Activated CD8-positive, alpha-beta T cell treated with anti-CD3 and anti-CD28 coated beads, Interleukin-2, amount 10 ng/mL, durations not matched to agents 7 days and 5 days (primary cell): ENCODE measurements at regions not wholly inside any gene's neighbourhood (a gene's known extent, or its start where the extent isn't known, plus 50 kb on each side); places are given as distances from the start of the nearest gene placed in this dataset.
"Not testable (repeated sequence)": the region's sequence is repeated elsewhere in the genome, so short reads cannot be mapped to it uniquely, and the experiment has no call there.

Source experiments
- ATAC-seq: fragments of 150-1000 bp; cut with Tn5 transposase; one replicate; pipeline ENCODE4 v1.10.0; 2021; ENCODE audit warnings: moderate library complexity
- CTCF ChIA-PET: fragments of 350-600 bp; sonication (Branson Sonifier 250); formaldehyde crosslinking; loops from one replicate; lab custom pipeline; 2021; ENCODE audit warnings: antibody characterized with exemption; lab: Charles Lee
- POLR2A ChIA-PET: fragments of 350-600 bp; sonication (Branson Sonifier 250); formaldehyde crosslinking; loops from one replicate; lab custom pipeline; 2021; ENCODE audit warnings: antibody characterized with exemption; lab: Charles Lee
- DNase-seq: peaks from one replicate; pipeline ENCODE4 v3.0.0-alpha.2; 2020
- H3K27ac Mint-ChIP-seq: one replicate; pipeline ENCODE4 v1.8.0; 2021; ENCODE audit warnings: mild to moderate bottlenecking, mixed read lengths
- H3K27me3 Mint-ChIP-seq: one replicate; pipeline ENCODE4 v1.8.0; 2021; ENCODE audit warnings: low read depth, mixed read lengths
- H3K36me3 Mint-ChIP-seq: one replicate; pipeline ENCODE4 v1.8.0; 2021; ENCODE audit warnings: low read depth, mixed read lengths
- H3K4me1 Mint-ChIP-seq: one replicate; pipeline ENCODE4 v1.8.0; 2021; ENCODE audit warnings: low read depth, mixed read lengths
- H3K4me3 Mint-ChIP-seq: one replicate; pipeline ENCODE4 v1.8.0; 2021; ENCODE audit warnings: mild to moderate bottlenecking, mixed read lengths
- H3K9me3 Mint-ChIP-seq: one replicate; pipeline ENCODE4 v1.8.0; 2022; ENCODE audit warnings: mixed read lengths; ENCODE audit not compliant: insufficient read depth

DNA sequence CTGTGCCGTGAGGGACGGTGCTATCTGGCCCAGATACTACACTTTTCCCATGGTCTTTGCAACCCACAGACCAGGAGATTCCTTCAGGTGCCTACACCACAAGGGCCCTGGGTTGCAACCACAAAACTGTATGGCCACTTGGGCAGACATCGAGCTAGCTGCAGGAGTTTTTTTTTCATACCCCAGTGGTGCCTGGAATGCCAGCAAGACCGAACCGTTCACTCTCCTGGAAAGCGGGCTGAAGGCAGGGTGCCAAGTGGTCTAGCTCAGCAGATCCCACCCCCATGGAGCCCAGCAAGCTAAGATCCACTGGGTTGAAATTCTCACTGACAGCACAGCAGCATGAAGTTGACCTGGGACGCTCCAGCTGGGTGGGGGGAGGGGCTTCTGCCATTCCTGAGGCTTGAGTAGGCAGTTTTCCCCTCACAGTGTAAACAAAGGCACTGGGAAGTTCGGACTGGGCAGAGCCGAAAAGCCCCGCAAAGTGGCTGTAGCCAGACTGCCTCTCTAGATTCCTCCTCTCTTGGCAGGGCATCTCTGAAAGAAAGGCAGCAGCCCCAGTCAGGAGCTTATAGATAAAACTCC, 638.9 kb downstream of the SLC16A7 start:
- H3K4me1 Mint-ChIP-seq, CTCF ChIA-PET, DNase-seq, H3K27me3 Mint-ChIP-seq, H3K36me3 Mint-ChIP-seq, H3K9me3 Mint-ChIP-seq, H3K4me3 Mint-ChIP-seq, POLR2A ChIA-PET, H3K27ac Mint-ChIP-seq, ATAC-seq: not testable (repeated sequence)

DNA sequence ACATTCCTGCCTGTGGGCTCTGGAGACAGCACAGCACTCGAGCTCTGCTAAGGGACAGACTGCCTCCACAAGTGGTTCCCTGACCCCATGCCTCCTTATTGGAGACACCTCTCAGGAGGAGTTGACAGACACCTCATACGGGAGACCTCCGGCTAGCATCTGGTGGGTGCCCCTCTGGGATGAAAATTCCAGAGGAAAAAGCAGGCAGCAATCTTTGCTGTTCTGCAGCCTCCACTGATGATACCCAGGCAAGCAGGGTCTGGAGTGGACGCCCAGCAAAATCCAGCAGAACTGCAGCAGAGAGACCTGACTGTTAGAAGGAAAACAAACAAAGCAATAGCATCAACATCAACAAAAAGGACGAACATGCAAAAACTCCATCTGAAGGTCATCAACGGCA, 639.4 kb downstream of the SLC16A7 start:
- no peak for DNase-seq
- peaks cover 3% of the 10 kb centered on the region for H3K9me3 Mint-ChIP-seq
- no peak overlapping the region for H3K27ac Mint-ChIP-seq
- no peaks in the 10 kb centered on the region for H3K27me3 Mint-ChIP-seq
- H3K4me3 Mint-ChIP-seq: no peak overlapping the region
- ChIA-PET CTCF (no interaction called here), POLR2A (no interaction called here)
- no peak for ATAC-seq
- H3K4me1 Mint-ChIP-seq: no peaks in the 10 kb centered on the region
- no peaks in the 10 kb centered on the region for H3K36me3 Mint-ChIP-seq

DNA sequence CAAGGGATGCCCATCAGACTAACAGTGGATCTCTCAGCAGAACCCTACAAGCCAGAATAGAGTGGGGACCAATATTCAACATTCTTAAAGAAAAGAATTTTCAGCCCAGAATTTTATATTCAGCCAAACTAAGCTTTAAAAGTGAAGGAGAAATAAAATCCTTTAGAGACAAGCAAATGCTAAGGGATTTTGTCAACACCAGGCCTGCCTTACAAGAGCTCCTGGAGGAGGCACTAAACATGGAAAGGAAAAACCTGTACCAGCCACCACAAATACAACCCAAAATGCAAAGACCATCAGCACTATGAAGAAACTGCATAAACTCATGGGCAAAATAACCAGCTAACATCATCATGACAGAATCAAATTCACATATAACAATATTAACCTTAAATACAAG, 640.6 kb downstream of the SLC16A7 start:
- DNase-seq, H3K36me3 Mint-ChIP-seq, H3K4me3 Mint-ChIP-seq, POLR2A ChIA-PET, H3K27me3 Mint-ChIP-seq, ATAC-seq, CTCF ChIA-PET, H3K27ac Mint-ChIP-seq, H3K4me1 Mint-ChIP-seq, H3K9me3 Mint-ChIP-seq: not testable (repeated sequence)

DNA sequence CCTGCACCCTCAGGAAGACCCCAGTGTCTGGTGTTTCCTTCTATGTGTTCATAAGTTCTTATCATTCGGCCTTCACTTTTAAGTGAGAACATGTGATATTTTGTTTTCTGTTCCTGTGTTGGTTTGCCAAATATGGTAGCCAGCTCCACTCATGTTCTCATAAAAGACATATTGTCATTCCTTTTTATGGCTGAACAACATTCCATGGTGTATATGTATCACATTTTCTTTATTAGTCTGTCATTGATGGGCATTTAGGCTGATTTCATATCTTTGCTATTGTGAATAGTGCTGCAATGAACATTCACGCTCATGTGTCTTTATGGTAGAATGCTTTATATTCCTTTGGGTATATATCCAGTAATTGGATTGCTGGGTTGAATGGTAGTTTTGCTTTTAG, 645.1 kb downstream of the SLC16A7 start:
- Mint-ChIP-seq H3K4me3 (no peak overlapping the region), H3K27ac (no peak overlapping the region), H3K4me1 (no peaks in the 10 kb centered on the region), H3K36me3 (no peaks in the 10 kb centered on the region), H3K9me3 (no peaks in the 10 kb centered on the region), H3K27me3 (no peaks in the 10 kb centered on the region)
- ChIA-PET CTCF (interaction anchor here (0.7 kb wide), 1 partner anchor 243 kb away, joined by 3 read pairs; no protein-coding TSS in a partner anchor), POLR2A (no interaction called here)
- ATAC-seq (no peak), DNase-seq (no peak)

DNA sequence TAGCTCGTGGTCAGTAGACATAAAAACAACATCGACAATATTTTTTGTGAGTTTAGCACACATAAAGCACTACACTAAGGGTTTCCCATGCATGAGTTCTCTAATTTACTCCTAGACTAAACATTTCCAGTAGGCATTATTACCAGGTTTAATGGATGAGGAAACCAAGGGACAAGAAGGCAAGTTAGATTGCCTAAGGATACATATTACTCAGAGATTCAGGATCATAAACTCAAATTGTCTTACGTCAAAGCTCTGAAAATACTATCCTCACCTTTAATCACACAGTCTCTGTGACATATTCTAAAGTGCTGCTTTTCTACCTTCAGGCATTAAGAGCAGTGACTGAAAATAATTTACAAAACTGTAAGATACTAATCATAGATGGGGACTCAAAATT, 655.3 kb downstream of the SLC16A7 start:
- ChIA-PET CTCF (no interaction called here), POLR2A (no interaction called here)
- Mint-ChIP-seq H3K36me3 (no peaks in the 10 kb centered on the region), H3K4me3 (no peak overlapping the region), H3K4me1 (no peaks in the 10 kb centered on the region), H3K27me3 (no peaks in the 10 kb centered on the region), H3K9me3 (peaks cover 4% of the 10 kb centered on the region), H3K27ac (no peak overlapping the region)
- ATAC-seq (no peak), DNase-seq (no peak)

DNA sequence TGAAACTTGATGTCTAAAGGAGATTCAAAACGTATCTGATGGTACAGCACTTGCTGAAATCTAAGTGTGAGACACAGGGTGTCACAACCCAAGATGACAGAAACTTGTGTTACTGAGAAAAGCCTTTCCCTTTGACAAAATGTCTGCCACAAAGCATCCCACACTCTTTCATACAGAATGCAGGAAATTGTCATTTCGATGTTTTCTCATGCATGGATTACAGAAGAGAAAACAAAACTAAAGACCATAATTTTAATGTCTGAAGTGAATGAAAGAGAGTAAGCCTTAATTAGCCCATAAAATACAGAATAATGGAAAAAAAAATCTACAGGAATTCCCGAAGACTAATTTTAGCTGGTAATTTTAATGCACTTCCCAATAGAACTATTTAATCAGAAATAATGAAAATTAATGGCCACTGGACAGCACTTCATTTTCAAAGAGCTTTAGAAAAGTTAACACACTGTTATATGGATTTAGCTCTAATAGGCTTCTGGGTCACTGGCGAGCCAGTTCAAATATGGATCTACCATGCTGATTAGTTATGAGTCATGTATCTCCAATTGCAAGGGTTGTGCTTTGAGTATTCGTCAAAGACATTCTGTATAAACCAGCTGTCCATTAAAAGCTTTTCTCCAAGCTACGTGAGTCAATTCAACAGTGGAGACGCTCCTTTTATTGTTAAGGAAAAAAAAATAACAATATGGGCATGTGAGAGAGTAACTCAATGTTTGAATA, 656.7 kb downstream of the SLC16A7 start:
- no peak overlapping the region for H3K27ac Mint-ChIP-seq
- DNase-seq (no peak), ATAC-seq (no peak)
- no peaks in the 10 kb centered on the region for H3K4me1 Mint-ChIP-seq
- POLR2A ChIA-PET: no interaction called here
- H3K4me3 Mint-ChIP-seq: no peak overlapping the region
- H3K36me3 Mint-ChIP-seq: no peaks in the 10 kb centered on the region
- CTCF ChIA-PET: no interaction called here
- H3K9me3 Mint-ChIP-seq: no peaks in the 10 kb centered on the region
- no peaks in the 10 kb centered on the region for H3K27me3 Mint-ChIP-seq

DNA sequence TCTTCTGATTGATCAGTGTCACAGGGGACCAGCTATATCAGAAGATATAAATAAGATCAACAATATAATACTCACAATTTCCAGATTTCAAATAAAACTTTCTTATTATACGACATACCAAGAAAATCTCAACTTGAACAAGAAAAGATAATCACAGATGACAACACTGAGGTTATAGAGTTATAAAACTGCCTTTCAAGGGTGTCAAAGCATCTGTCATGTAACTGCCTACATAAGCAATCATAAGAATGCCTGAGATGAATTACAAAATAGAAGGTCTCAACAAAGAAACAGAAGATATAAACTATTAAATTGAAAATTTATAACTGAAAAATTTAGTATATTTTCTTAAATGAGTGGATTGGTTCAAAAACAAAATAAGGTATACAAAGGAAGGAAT, 659.2 kb downstream of the SLC16A7 start:
- ATAC-seq (no peak), DNase-seq (no peak)
- no peak overlapping the region for H3K27ac Mint-ChIP-seq
- no peaks in the 10 kb centered on the region for H3K36me3 Mint-ChIP-seq
- H3K4me3 Mint-ChIP-seq: no peak overlapping the region
- POLR2A ChIA-PET: no interaction called here
- no peaks in the 10 kb centered on the region for H3K4me1 Mint-ChIP-seq
- no peaks in the 10 kb centered on the region for H3K9me3 Mint-ChIP-seq
- CTCF ChIA-PET: no interaction called here
- H3K27me3 Mint-ChIP-seq: no peaks in the 10 kb centered on the region

DNA sequence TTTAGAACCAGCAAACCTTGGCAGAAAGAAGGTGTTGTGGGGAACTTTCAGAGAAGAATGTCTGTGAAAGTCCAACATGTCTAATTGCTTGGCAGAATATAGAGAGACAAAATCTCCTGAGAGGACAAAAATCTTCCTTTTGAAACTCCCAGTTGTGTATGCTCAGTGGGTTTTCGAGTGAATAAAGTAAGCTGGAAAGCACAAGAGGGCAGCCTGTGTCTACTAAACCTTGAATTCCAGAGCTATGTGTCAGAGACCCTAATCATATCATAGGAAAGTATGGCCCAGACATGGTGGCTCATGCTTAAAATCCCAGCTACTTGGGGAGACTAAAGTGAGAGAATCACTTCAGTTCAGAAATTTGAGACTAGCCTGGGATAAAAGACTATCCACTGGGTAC, 661.2 kb downstream of the SLC16A7 start:
- DNase-seq (no peak), ATAC-seq (no peak)
- no peaks in the 10 kb centered on the region for H3K9me3 Mint-ChIP-seq
- ChIA-PET CTCF (no interaction called here), POLR2A (no interaction called here)
- no peaks in the 10 kb centered on the region for H3K36me3 Mint-ChIP-seq
- H3K4me1 Mint-ChIP-seq: no peaks in the 10 kb centered on the region
- no peak overlapping the region for H3K27ac Mint-ChIP-seq
- no peaks in the 10 kb centered on the region for H3K27me3 Mint-ChIP-seq
- H3K4me3 Mint-ChIP-seq: no peak overlapping the region

DNA sequence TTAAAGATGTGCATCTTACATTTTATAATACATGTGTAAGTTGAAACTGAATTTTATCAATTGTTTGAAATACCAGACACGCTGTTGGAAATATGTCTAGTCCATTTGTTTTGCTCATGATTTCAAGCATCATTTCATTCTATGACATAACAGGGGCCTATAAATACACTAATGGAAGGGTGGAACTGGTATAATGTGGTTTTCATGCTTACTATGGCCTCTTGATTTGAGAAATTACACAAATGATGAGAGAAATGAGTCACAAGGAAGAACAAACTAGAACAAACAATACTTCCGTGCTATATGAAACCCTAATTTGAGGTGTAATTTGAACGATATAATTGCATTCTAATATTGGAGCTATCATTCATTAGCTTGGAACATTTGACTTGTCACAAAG, 663.4 kb downstream of the SLC16A7 start:
- no peaks in the 10 kb centered on the region for H3K9me3 Mint-ChIP-seq
- POLR2A ChIA-PET: no interaction called here
- no peak for ATAC-seq

DNA sequence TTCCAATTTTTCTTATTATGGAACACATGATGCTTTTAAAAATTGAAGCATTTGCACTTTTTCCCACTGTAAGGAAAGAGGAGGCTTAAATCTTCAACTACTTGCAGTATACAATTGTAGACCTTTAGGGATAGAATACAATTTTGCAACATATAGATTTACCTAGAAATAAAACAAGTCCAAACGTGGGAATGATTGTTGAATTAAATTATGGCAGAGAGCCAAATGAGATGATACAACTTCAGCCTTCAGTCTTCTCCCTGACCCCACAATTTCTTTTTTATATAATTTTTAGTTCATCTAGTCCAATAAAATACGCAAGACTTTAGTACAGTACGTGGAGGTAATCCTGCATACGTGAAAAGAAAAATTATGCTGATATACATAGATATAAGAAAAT, 666.5 kb downstream of the SLC16A7 start:
- Mint-ChIP-seq H3K9me3 (no peaks in the 10 kb centered on the region), H3K4me1 (no peaks in the 10 kb centered on the region), H3K27me3 (no peaks in the 10 kb centered on the region), H3K36me3 (no peaks in the 10 kb centered on the region), H3K27ac (no peak overlapping the region), H3K4me3 (no peak overlapping the region)
- DNase-seq (no peak), ATAC-seq (no peak)
- ChIA-PET CTCF (no interaction called here), POLR2A (no interaction called here)

More for the DNA sequence above, 663.4 kb downstream of the SLC16A7 start:
- no peak overlapping the region for H3K4me3 Mint-ChIP-seq
- H3K36me3 Mint-ChIP-seq: no peaks in the 10 kb centered on the region
- CTCF ChIA-PET: no interaction called here
- no peaks in the 10 kb centered on the region for H3K27me3 Mint-ChIP-seq
- H3K4me1 Mint-ChIP-seq: no peaks in the 10 kb centered on the region
- no peak for DNase-seq
- H3K27ac Mint-ChIP-seq: no peak overlapping the region

DNA sequence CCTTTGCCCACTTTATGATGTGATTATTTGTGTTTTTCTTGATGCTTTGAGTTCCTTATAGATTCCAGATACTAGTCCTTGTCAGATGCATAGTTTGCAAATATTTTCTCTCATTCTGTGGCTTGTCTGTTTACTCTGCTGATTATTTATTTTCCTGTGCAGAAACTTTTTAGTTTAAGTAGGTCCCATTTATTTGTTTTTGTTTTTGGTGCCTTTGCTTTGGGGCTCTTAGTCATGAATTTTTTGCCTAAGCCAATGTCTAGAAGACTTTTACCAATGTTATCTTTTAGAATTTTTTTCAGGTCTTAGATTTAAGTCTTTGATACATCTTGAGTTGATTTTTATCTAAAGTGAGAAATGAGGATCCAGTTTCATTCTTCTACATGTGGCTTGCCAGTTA, 667.3 kb downstream of the SLC16A7 start:
- ChIA-PET POLR2A (no interaction called here), CTCF (no interaction called here)
- no peak overlapping the region for H3K27ac Mint-ChIP-seq
- H3K36me3 Mint-ChIP-seq: no peaks in the 10 kb centered on the region
- no peaks in the 10 kb centered on the region for H3K9me3 Mint-ChIP-seq
- ATAC-seq: no peak
- no peaks in the 10 kb centered on the region for H3K27me3 Mint-ChIP-seq
- H3K4me3 Mint-ChIP-seq: no peak overlapping the region
- H3K4me1 Mint-ChIP-seq: no peaks in the 10 kb centered on the region
- DNase-seq: no peak

DNA sequence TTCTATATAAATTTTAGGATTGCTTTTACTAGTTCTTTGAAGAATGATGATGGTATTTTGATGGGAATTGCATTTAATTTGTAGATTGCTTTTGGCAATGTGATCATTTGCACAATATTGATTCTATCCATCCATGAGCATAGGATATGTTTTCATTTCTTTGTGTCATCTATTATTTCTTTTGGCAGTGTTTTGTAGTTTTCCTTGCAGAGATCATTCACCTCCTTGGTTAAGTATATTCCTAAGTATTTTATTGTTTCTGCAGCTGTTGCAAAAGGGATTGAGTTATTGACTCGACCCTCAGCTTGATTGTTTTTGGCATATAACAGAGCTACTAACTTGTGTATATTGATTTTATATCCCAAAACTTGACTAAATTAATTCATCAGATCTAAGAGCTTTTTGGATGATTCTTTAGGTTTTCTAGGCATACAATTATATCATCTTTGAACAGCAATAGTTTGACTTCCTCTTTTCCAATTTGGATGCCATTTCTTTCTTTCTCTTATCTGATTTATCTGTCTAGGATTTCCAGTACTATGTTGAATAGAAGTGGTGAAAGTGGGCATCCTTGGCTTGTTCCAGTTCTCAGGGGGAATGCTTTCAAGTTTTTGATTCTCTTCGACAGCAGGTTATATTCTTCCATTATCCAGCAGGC, 668.1 kb downstream of the SLC16A7 start:
- H3K27me3 Mint-ChIP-seq: no peaks in the 10 kb centered on the region
- no peak overlapping the region for H3K4me3 Mint-ChIP-seq
- ChIA-PET CTCF (no interaction called here), POLR2A (no interaction called here)
- no peak for DNase-seq
- no peak overlapping the region for H3K27ac Mint-ChIP-seq
- no peaks in the 10 kb centered on the region for H3K4me1 Mint-ChIP-seq
- no peak for ATAC-seq
- no peaks in the 10 kb centered on the region for H3K36me3 Mint-ChIP-seq
- no peaks in the 10 kb centered on the region for H3K9me3 Mint-ChIP-seq
